Tibial nerve (tissue), 3 donors: ENCODE measurements at regions not wholly inside any gene's neighbourhood (a gene's known extent, or its start where the extent isn't known, plus 50 kb on each side); places are given as distances from the start of the nearest gene placed in this dataset.

ENCODE experiments used
- POLR2A ChIP-seq, 2 donors: fragments of 450-650 bp; IDR thresholded peaks; one replicate each; pipeline ENCODE4 v1.6.1; 2017; ENCODE audit warnings: antibody characterized with exemption in 2 of 2, mild to moderate bottlenecking in 2 of 2, moderate library complexity in 2 of 2
- TF ChIP-seq, protein P1 (sequence below), 5 experiments: fragments of 200-600 bp in 3 of 5; fragments of 450-650 bp in 2 of 5; sonication (generic) in 3 of 5; IDR thresholded peaks; one replicate each; pipeline ENCODE4 v1.5.1; 2016 to 2019; ENCODE audit warnings: antibody characterized with exemption in 5 of 5, mild to moderate bottlenecking in 3 of 5, moderate library complexity in 2 of 5

DNA sequence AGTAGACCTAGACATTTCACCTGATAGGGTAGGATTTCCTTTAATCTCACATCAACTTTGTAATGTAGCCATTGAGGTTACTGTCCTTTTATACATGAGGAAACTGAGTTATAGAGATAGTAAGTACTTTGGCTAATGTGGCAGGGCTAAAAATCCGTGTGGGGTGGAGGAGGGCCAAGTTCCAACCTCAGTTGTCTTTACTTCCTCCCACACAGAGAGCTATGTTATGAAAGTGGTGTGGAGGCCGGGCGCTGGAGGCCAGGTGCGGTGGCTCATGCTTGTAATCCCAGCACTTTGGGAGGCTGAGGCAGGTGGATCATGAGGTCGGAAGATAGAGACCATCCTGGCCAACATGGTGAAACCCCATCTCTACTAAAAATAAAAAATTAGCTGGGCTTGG lies 173.3 kb downstream of the PALM2AKAP2 start:
- TF ChIP-seq, protein P1, sequence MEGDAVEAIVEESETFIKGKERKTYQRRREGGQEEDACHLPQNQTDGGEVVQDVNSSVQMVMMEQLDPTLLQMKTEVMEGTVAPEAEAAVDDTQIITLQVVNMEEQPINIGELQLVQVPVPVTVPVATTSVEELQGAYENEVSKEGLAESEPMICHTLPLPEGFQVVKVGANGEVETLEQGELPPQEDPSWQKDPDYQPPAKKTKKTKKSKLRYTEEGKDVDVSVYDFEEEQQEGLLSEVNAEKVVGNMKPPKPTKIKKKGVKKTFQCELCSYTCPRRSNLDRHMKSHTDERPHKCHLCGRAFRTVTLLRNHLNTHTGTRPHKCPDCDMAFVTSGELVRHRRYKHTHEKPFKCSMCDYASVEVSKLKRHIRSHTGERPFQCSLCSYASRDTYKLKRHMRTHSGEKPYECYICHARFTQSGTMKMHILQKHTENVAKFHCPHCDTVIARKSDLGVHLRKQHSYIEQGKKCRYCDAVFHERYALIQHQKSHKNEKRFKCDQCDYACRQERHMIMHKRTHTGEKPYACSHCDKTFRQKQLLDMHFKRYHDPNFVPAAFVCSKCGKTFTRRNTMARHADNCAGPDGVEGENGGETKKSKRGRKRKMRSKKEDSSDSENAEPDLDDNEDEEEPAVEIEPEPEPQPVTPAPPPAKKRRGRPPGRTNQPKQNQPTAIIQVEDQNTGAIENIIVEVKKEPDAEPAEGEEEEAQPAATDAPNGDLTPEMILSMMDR (IDR thresholded peaks at IDR 0.05) = no peak
- no peak for TF ChIP-seq POLR2A (IDR thresholded peaks at IDR 0.05)
